K562 (cell line): ENCODE measurements at regions not wholly inside any gene's neighbourhood (a gene's known extent, or its start where the extent isn't known, plus 50 kb on each side); places are given as distances from the start of the nearest gene placed in this dataset.

Source experiments
- ATAC-seq: fragments of 200-7000 bp; cut with Tn5 transposase; 3 replicates; pipeline ENCODE4 v1.9.1; 2020; ENCODE audit warnings: moderate library complexity
- BruUV-seq: library from RNA; stranded (reverse); fragments of 400-500 nt; replicated peaks from 2 replicates; lab custom pipeline; 2021; lab: Mats Ljungman, UMichigan
- CTCF ChIA-PET: fragments of 300-600 bp; formaldehyde crosslinking; extraction: SDS; loops from one replicate; lab custom pipeline; 2021; ENCODE audit warnings: low intra/inter-chr PET ratio; lab: Yijun Ruan, JAX
- POLR2A ChIA-PET: fragments of 300-600, 350-650 bp; sonication (Branson Sonifier 250); formaldehyde crosslinking; extraction: SDS; loops from one replicate; lab custom pipeline; 2021; ENCODE audit warnings: antibody characterized with exemption, inconsistent platforms; lab: Yijun Ruan, JAX
- DNase-seq, 4 experiments: peaks; one replicate each; pipeline versions ENCODE4 v3.0.0 to v3.0.0-alpha.2; 2011 to 2018; ENCODE audit warnings: low spot score in 3 of 4, mixed read lengths in 3 of 4; ENCODE audit errors: extremely low read depth in 1 of 4
- FAIRE-seq: peaks from 2 replicates; lab custom pipeline; 2011; peaks lifted over from hg19 to GRCh38; lab: Jason Lieb, UNC
- H2AFZ ChIP-seq: 2 replicates; pipeline ENCODE4 v1.6.0; 2011; ENCODE audit warnings: low read depth, low read length, control low read depth, inconsistent platforms
- H3K27ac ChIP-seq: fragments of 200-600 bp; 3 replicates; pipeline ENCODE4 v1.8.0; 2011; ENCODE audit warnings: low read depth, mild to moderate bottlenecking, control low read depth, inconsistent platforms, low read length, moderate library complexity, mixed read lengths; ENCODE audit errors: extremely low read depth
- H3K27me3 ChIP-seq, 2 experiments: fragments of 300-600 bp in 1 of 2; 2 replicates in 1 of 2; 3 replicates in 1 of 2; pipeline versions ENCODE4 v1.6.0 to v1.8.0; 2011; ENCODE audit warnings: inconsistent platforms in 2 of 2, low read length in 2 of 2, mild to moderate bottlenecking in 1 of 2, mixed read lengths in 1 of 2, moderate library complexity in 1 of 2; ENCODE audit not compliant: control insufficient read depth in 2 of 2, insufficient read depth in 2 of 2
- H3K36me3 ChIP-seq: fragments of 300-600 bp; 3 replicates; pipeline ENCODE4 v1.8.0; 2011; ENCODE audit warnings: mild to moderate bottlenecking, low read length, inconsistent platforms; ENCODE audit not compliant: control insufficient read depth, insufficient read depth
- H3K4me1 ChIP-seq, 2 experiments: fragments of 200-600 bp in 1 of 2; replicated peaks in 1 of 2; 2 replicates in 1 of 2; 3 replicates in 1 of 2; pipeline versions ENCODE4 v1.5.1 to v1.8.0; 2011; ENCODE audit warnings: inconsistent platforms in 2 of 2, low read length in 2 of 2, mild to moderate bottlenecking in 1 of 2, mixed read lengths in 1 of 2, moderate library complexity in 1 of 2; ENCODE audit not compliant: control insufficient read depth in 2 of 2, insufficient read depth in 2 of 2
- H3K4me2 ChIP-seq: 2 replicates; pipeline ENCODE4 v1.6.1; 2011; ENCODE audit warnings: low read length, control low read depth, inconsistent platforms, mixed read lengths; ENCODE audit not compliant: insufficient read depth
- H3K4me3 ChIP-seq: fragments of 200-600 bp; sonication (generic), shearing (Covaris generic); 2 replicates; pipeline ENCODE4 v1.5.1; 2016; ENCODE audit warnings: control low read depth, inconsistent platforms
- H3K79me2 ChIP-seq: fragments of 200-600 bp; 3 replicates; pipeline ENCODE4 v1.8.0; 2011; ENCODE audit warnings: low read length, inconsistent platforms; ENCODE audit not compliant: control insufficient read depth, insufficient read depth
- H3K9ac ChIP-seq, 2 experiments: 2 replicates each; pipeline versions ENCODE4 v1.6.0 to v1.6.1; 2011; ENCODE audit warnings: low read depth in 2 of 2, low read length in 2 of 2, control low read depth in 1 of 2, inconsistent platforms in 1 of 2, mild to moderate bottlenecking in 1 of 2, mixed read lengths in 1 of 2; ENCODE audit not compliant: insufficient read depth in 1 of 2
- H3K9me1 ChIP-seq: one replicate; pipeline ENCODE4 v1.6.0; 2011; ENCODE audit warnings: inconsistent platforms, mild to moderate bottlenecking, low read length, moderate library complexity; ENCODE audit not compliant: control insufficient read depth, insufficient read depth
- H3K9me3 ChIP-seq: replicated peaks from 2 replicates; pipeline ENCODE4 v1.5.1; 2011; ENCODE audit warnings: low read depth, low read length, inconsistent platforms; ENCODE audit not compliant: control insufficient read depth, insufficient read depth
- H4K20me1 ChIP-seq: replicated peaks from 2 replicates; pipeline ENCODE4 v1.6.1; 2011; ENCODE audit warnings: low read length, inconsistent platforms, mixed read lengths; ENCODE audit not compliant: control insufficient read depth, insufficient read depth
- C11orf30 ChIP-seq: fragments of 450-650 bp; IDR thresholded peaks from 2 replicates; pipeline ENCODE4 v1.6.1; 2016; ENCODE audit warnings: low read depth, mild to moderate bottlenecking
- HDAC6 ChIP-seq: IDR thresholded peaks from 2 replicates; pipeline ENCODE4 v1.6.1; 2012; ENCODE audit warnings: low read depth, mild to moderate bottlenecking, control low read depth, inconsistent platforms, low read length, moderate library complexity
- NR2C2 ChIP-seq, 2 experiments: fragments of 200-800 bp in 1 of 2; sonication (Bioruptor generic) in 1 of 2; sonication (generic) in 1 of 2; formaldehyde crosslinking in 1 of 2; IDR thresholded peaks; 2 replicates each; pipeline versions ENCODE4 v1.6.1 to v1.8.0; 2016 to 2022; ENCODE audit warnings: mild to moderate bottlenecking in 1 of 2, missing compliant biosample characterization in 1 of 2, missing genetic modification characterization in 1 of 2, missing genetic modification reagents in 1 of 2
- RNF2 ChIP-seq: sonication (generic); IDR thresholded peaks from 2 replicates; pipeline ENCODE4 v1.6.1; 2016
- SMAD4 ChIP-seq: fragments of 250-450 bp; sonication (Bioruptor Pico); conservative IDR thresholded peaks from 2 replicates; pipeline ENCODE4 v1.8.0; 2021; ENCODE audit warnings: inconsistent platforms, mild to moderate bottlenecking, moderate library complexity
- TRIM24 ChIP-seq, 2 experiments: fragments of 450-650 bp; IDR thresholded peaks; 2 replicates each; pipeline ENCODE4 v1.6.1; 2016
- ZNF436 ChIP-seq: fragments of 250-450, 450-650 bp; sonication (Bioruptor Pico); formaldehyde crosslinking; IDR thresholded peaks from 2 replicates; pipeline ENCODE4 v1.7.0; 2020; ENCODE audit warnings: mild to moderate bottlenecking
- ZNF696 ChIP-seq: fragments of 250-450 bp; sonication (Bioruptor Pico); conservative IDR thresholded peaks from 2 replicates; pipeline ENCODE4 v1.4.0; 2020; ENCODE audit warnings: mild to moderate bottlenecking, moderate library complexity
- WGBS: fragments of 100-300 bp; shearing (Covaris generic); methylation state at CpG from one replicate; pipeline ENCODE4 v1.1.6; 2016; ENCODE audit warnings: low coverage, mixed read lengths; ENCODE audit not compliant: insufficient coverage; ENCODE audit errors: missing lambda C conversion rate; 5-methylcytosine and 5-hydroxymethylcytosine counted together
- in situ Hi-C: fragments of 300-500 bp; cut with MboI; formaldehyde crosslinking; loops from 4 replicates; pipeline ENCODE4 v1.15.0; 2018; ENCODE audit warnings: inconsistent platforms, mixed read lengths
- intact Hi-C: fragments of 100-400 bp; cut with micrococcal nuclease; formaldehyde crosslinking; loops from 2 replicates; pipeline ENCODE4 v1.14.2; 2022

GRCh38 chr13:78972561-78972960, 313.6 kb upstream of the OBI1 start:
- BruUV-seq = no TSS peak
- POLR2A ChIA-PET = interaction anchor here (1.3 kb wide), 1 partner anchor 9 kb away, joined by 3 read pairs; no protein-coding TSS in a partner anchor

DNA sequence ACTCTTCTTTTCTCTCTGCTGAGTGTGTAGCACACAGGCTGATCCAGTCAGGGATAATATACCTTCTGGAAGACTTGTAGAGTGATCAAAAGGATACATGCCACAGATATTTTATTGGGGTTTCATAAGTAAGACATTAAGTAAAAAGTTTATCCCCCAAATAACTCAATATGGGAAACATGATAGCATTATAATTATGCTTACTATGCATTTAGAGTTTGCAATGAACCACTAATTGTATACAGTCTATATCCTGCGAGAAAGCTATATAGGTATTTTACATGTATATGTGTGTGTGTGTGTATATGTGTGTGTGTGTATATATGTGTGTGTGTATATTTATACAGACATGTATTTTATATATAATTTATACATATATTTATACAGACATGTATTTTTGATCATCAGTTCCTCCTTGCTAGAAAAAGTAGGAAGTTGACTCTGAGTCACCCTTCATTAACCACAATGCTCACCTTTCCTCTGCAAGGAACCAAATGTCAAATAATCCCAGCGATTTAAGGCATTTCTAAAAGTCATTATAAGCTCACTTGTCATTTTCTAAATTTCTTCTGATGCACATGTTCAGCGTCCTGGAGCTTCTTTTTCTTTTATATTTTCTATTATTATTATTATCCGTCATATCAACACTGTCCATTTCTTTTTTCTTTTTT, 312.5 kb upstream of the OBI1 start:
- ATAC-seq (no peak), DNase-seq (no peak)
- Histone ChIP-seq H3K4me2 (no peak overlapping the region), H3K27me3 (no peaks in the 10 kb centered on the region), H3K9ac (no peak overlapping the region), H3K79me2 (no peaks in the 10 kb centered on the region), H2AFZ (no peak overlapping the region), H3K36me3 (no peaks in the 10 kb centered on the region), H3K9me3 (no peaks in the 10 kb centered on the region), H4K20me1 (no peaks in the 10 kb centered on the region), H3K4me3 (no peak overlapping the region)
- no TSS peak for BruUV-seq
- WGBS = 6% methylated on average over 4 of the region's 4 CpGs
- intact Hi-C loops = no loop called here
- CTCF ChIA-PET = no interaction called here
- TF ChIP-seq ZNF436 (CRISPR knock-in tag) = no peak
- TF ChIP-seq C11orf30 = peak; percentile 13; the same call in 1 of the 2 replicates
- TF ChIP-seq, all 486 proteins: peak for 1
- no peaks in the 10 kb centered on the region for H3K4me1 ChIP-seq
- POLR2A ChIA-PET = interaction anchor here (1.3 kb wide), 1 partner anchor 8 kb away, joined by 3 read pairs; no protein-coding TSS in a partner anchor
- no peaks in the 10 kb centered on the region for H3K9me1 ChIP-seq
- FAIRE-seq = no peak
- in situ Hi-C loops = no loop called here
- no peak overlapping the region for H3K27ac ChIP-seq

More at GRCh38 chr13:78972561-78972960, 313.6 kb upstream of the OBI1 start:
- ATAC-seq = no peak
- intact Hi-C loops (no loop called here), in situ Hi-C loops (no loop called here)
- no peak for DNase-seq
- no peaks in the 10 kb centered on the region for H3K79me2 ChIP-seq
- no peak for TF ChIP-seq ZNF696 (CRISPR knock-in tag)
- no peak for TF ChIP-seq RNF2
- no peak for TF ChIP-seq HDAC6
- no peak for TF ChIP-seq TRIM24 (IDR thresholded peaks at IDR 0.05)
- TF ChIP-seq NR2C2 (CRISPR knock-in tag; IDR thresholded peaks at IDR 0.05) = no peak
- TF ChIP-seq NR2C2 (tag; IDR thresholded peaks at IDR 0.05) = no peak
- TF ChIP-seq SMAD4 (CRISPR knock-in tag) = no peak
- no peak overlapping the region for H3K27ac ChIP-seq
- H3K9ac ChIP-seq = no peak overlapping the region
- no peak overlapping the region for H2AFZ ChIP-seq
- CTCF ChIA-PET = interaction anchor here (0.6 kb wide), 1 partner anchor 283 kb away, joined by 4 read pairs; no protein-coding TSS in a partner anchor
- H3K36me3 ChIP-seq = no peaks in the 10 kb centered on the region
- FAIRE-seq = no peak
- H3K4me3 ChIP-seq = no peak overlapping the region
- H4K20me1 ChIP-seq = no peaks in the 10 kb centered on the region
- WGBS = 4% methylated on average over 3 of the region's 3 CpGs
- no peaks in the 10 kb centered on the region for H3K9me3 ChIP-seq
- H3K9me1 ChIP-seq = no peaks in the 10 kb centered on the region
- no peak overlapping the region for H3K4me2 ChIP-seq
- H3K27me3 ChIP-seq = no peaks in the 10 kb centered on the region
- no peaks in the 10 kb centered on the region for H3K4me1 ChIP-seq
